Ovary (tissue), 3 donors: ENCODE measurements at regions not wholly inside any gene's neighbourhood (a gene's known extent, or its start where the extent isn't known, plus 50 kb on each side); places are given as distances from the start of the nearest gene placed in this dataset.
"Not testable (repeated sequence)": the region's sequence is repeated elsewhere in the genome, so short reads cannot be mapped to it uniquely, and the experiment has no call there.

Source experiments
- CTCF ChIP-seq, 3 donors: fragments of 450-650 bp in 2 of 3; fragments of 200-600 bp in 1 of 3; IDR thresholded peaks; one replicate each; pipeline versions ENCODE4 v1.5.1 to v1.8.0; 2016 to 2022; ENCODE audit warnings: antibody characterized with exemption in 3 of 3, mild to moderate bottlenecking in 1 of 3
- POLR2A ChIP-seq: fragments of 450-650 bp; IDR thresholded peaks from one replicate; pipeline ENCODE4 v1.6.1; 2017; ENCODE audit warnings: antibody characterized with exemption, mild to moderate bottlenecking, moderate library complexity
- donor health status: DM: no; HTN: no; CAD: no.

GRCh38 chr6:60767791-60768499 is 1518.1 kb downstream of the KHDRBS2 start:
- not testable (repeated sequence) for TF ChIP-seq CTCF (IDR thresholded peaks at IDR 0.05); POLR2A
